ENCODE measurements at regions not wholly inside any gene's neighbourhood (a gene's known extent, or its start where the extent isn't known, plus 50 kb on each side); places are given as distances from the start of the nearest gene placed in this dataset.
"Not testable (repeated sequence)": the region's sequence is repeated elsewhere in the genome, so short reads cannot be mapped to it uniquely, and the experiment has no call there.

- not testable (repeated sequence) for TF ChIP-seq CTCF, POLR2A (IDR thresholded peaks at IDR 0.05)
Observed at GRCh38 chr4:8992981-8993380, 121.3 kb upstream of the HMX1 start.
